GM13977 (cell line): ENCODE measurements at regions not wholly inside any gene's neighbourhood (a gene's known extent, or its start where the extent isn't known, plus 50 kb on each side); places are given as distances from the start of the nearest gene placed in this dataset.
A peak's percentile ranks its signal among the peaks of the same experiment; 100 is the strongest.

Source experiments
- DNase-seq: peaks from one replicate; pipeline ENCODE4 v3.0.0; 2012; ENCODE audit warnings: low spot score
- in situ Hi-C: fragments of 300-500 bp; cut with MboI; formaldehyde crosslinking; loops from one replicate; pipeline ENCODE4 v1.12.0; 2022; ENCODE audit warnings: low sequenced_read_pairs, low pct_unique_long_range_greater_than_20kb, mixed read lengths, inconsistent platforms; ENCODE audit not compliant: unreplicated experiment
- TF ChIP-seq, protein P1 (sequence below): IDR thresholded peaks from 2 replicates; pipeline ENCODE4 v1.5.1; 2012; ENCODE audit warnings: mild to moderate bottlenecking, control low read depth; ENCODE audit not compliant: insufficient read depth; ENCODE audit errors: extremely low read depth, missing control alignments

DNA sequence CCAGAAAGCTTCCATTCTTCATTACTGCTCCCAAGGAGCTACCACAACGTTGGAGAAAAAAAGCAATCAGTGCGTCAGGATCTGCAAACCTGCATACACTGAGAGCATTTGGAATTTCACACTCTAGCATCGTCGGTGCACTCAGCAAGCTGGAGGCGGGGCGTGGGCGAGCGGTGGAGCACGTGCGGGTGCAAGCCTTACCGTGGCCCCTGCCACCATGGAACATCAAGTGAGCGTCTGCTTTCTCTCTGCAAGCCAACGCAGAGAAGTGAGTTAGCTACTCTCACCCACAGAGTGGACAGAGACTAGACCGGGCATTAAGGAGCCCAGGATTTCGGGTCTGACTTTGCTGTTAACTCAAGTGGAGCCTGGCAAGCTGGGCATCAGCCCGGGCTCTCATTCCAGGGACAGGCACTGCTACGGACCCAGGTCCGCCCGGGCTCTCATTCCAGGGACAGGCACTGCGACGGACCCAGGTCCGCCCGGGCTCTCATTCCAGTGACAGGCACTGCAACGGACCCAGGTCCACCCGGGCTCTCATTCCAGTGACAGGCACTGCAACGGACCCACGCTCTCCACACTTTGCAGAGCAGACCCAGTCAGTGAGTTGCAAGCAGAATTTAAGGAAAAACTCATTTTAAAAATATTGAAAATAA is 124.1 kb upstream of the SPACA7 start:
- TF ChIP-seq, protein P1, sequence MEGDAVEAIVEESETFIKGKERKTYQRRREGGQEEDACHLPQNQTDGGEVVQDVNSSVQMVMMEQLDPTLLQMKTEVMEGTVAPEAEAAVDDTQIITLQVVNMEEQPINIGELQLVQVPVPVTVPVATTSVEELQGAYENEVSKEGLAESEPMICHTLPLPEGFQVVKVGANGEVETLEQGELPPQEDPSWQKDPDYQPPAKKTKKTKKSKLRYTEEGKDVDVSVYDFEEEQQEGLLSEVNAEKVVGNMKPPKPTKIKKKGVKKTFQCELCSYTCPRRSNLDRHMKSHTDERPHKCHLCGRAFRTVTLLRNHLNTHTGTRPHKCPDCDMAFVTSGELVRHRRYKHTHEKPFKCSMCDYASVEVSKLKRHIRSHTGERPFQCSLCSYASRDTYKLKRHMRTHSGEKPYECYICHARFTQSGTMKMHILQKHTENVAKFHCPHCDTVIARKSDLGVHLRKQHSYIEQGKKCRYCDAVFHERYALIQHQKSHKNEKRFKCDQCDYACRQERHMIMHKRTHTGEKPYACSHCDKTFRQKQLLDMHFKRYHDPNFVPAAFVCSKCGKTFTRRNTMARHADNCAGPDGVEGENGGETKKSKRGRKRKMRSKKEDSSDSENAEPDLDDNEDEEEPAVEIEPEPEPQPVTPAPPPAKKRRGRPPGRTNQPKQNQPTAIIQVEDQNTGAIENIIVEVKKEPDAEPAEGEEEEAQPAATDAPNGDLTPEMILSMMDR, result no peak
- in situ Hi-C loops, result no loop called here
- DNase-seq, result no peak

DNA sequence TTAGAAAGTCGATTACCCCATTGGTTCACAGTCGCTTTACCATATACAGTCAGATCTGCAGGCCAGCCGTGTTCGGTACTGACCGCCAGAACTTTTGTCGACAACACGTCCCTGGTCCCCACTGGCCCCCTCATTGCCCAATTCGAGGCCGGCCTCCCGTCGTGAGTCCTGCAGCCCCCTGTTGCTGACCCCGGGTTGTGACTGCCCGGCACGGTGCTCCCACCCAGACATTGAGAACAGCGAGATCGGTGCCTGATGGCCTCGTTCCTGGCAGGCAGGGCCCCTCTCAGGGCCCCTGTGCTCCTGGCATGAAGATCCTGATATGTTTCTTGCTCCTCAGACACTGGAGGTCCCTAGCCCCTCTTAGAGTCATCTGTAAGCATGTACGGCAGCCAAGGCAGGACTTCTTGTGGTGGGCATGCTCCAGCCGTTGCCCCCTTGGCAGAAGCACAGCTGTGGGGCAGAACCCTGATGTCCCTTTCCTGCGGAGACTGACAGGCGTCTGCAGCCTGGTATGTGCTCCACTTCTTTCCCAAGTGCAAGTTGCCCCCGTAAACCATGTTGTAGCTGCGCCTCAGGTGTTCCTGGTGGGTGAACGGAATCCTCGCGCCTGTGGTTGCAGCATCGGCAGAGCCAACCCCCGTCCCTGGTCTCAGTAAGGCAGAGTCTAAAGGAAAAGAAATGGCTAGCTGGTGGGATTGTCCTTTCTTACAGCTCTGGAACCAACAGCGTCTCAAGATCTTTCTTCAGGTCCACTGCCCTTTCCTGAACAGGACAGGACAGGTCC is 123.2 kb upstream of the SPACA7 start:
- TF ChIP-seq, protein P1, result no peak
- in situ Hi-C loops, result no loop called here
- DNase-seq, result no peak

DNA sequence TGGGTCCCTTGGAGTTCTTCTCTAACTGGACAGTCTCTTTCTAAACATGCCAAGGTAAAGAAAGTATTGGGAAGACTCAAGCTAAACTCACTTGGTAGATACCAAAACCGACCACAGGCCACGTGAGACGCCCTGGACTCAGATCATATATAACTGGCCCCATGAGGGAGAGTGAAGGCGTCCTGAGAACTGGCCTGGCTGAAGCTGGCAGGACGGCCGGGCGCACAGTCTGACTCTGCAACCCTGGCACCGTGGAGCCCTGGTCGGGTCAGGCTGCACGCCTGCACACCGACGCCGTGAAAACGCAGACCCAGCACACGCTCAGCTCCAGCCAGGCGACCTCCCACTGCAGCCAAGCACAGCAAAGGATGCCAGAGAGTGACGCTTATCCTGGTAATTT is 122.5 kb upstream of the SPACA7 start:
- TF ChIP-seq, protein P1, result no peak
- DNase-seq, result no peak
- in situ Hi-C loops, result no loop called here

DNA sequence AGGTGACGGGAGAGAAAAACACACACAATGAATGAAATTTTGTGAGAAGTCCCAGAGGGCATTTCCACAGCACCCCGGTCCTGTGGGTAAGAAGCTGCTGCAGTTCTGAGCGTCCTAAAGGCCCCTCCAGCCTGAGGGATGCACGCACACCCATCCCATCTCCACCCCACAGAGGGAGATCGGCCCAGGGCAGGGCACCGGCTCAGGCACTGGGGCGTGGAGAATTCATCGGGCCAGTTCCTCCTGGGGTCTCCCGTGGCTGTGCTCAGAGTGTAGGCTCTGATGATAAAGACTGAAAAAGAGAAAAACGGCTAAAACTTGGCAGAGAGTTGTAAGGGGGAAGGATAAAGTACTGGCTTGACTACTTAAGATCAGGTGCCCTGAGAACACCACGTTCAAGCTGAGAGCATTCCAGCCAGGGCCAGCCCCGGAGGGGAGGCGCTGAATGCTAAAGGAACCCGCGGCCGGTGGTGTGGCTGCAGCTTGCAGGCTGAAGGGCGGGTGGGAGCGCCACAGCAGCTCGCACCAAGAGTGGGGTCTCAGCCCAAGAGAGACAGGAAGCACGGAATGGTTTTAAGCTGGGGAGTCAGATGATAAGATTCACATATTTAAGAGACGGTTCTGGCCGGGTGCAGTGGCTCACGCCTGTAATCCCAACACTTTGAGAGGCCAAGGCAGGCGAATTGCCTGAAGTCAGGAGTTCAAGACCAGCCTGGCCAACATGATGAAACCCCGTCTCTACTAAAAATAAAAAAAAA is 121.9 kb upstream of the SPACA7 start:
- TF ChIP-seq, protein P1, result no peak
- DNase-seq, result no peak
- in situ Hi-C loops, result no loop called here

DNA sequence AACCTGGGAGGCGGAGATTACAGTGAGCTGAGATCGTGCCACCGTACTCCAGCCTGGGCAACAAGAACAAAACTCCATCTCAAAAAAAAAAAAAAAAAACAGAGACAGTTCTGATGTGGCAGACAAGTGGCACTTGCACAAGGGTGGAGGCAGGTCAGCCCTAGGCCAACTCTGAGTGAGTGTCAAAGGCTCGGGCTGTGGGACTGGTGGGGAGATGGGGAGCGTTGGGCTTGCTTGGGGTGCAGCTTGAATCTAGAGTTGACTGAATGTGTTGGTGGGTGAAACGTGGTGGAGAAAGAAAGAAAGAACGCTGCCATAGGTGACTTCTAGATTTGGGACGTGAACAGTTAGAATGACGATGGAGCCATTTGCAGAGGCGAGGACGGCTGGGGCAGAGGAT is 121.3 kb upstream of the SPACA7 start:
- in situ Hi-C loops, result no loop called here
- no peak for DNase-seq
- TF ChIP-seq, protein P1, result no peak

DNA sequence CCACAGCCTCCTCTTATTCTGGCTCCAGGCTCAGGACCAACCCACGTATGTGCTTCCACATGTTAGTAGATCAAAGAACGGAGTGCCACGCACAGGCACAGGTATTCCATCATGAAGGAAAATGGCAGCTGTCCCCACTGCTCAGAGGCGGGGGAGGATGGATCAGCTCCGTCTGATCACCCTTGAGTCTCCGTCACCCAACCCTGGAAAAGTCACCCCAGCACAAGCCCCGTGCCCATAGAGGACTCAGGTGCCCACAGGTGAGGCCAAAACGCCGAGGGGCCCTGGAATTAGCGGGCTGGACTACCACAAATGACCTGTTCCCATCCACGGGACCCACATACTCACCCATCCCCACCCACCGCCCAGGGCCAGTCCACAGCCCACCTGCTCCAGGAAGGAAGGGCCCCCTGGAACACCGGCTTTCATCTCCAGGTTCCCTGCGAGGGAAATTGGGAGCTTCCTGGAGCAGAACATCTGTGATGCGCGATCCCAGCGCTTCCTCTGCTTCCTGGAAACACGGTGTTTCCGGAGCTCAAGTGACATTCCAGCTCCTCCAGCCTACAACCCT is 120.5 kb upstream of the SPACA7 start:
- in situ Hi-C loops, result no loop called here

More for the DNA sequence above, 120.5 kb upstream of the SPACA7 start:
- DNase-seq, result peak; percentile 6
- TF ChIP-seq, protein P1, result no peak
